Nephron (organoid): ENCODE measurements at regions not wholly inside any gene's neighbourhood (a gene's known extent, or its start where the extent isn't known, plus 50 kb on each side); places are given as distances from the start of the nearest gene placed in this dataset.
A peak's percentile ranks its signal among the peaks of the same experiment; 100 is the strongest.

Experiments
- H3K27ac Mint-ChIP-seq, 3 experiments: 2 replicates each; pipeline ENCODE4 v1.8.0; 2020; ENCODE audit warnings: mixed read lengths in 3 of 3, mild to moderate bottlenecking in 2 of 3, moderate library complexity in 1 of 3
- H3K27me3 Mint-ChIP-seq: 2 replicates; pipeline ENCODE4 v1.8.0; 2021; ENCODE audit warnings: low read depth, mild to moderate bottlenecking, moderate library complexity, mixed read lengths
- H3K36me3 Mint-ChIP-seq: 2 replicates; pipeline ENCODE4 v1.8.0; 2020; ENCODE audit warnings: low read depth, mixed read lengths
- H3K4me1 Mint-ChIP-seq: 2 replicates; pipeline ENCODE4 v1.8.0; 2020; ENCODE audit warnings: mixed read lengths
- H3K4me3 Mint-ChIP-seq, 3 experiments: 2 replicates each; pipeline ENCODE4 v1.8.0; 2020; ENCODE audit warnings: mild to moderate bottlenecking in 3 of 3, mixed read lengths in 3 of 3, moderate library complexity in 2 of 3
- H3K9me3 Mint-ChIP-seq: 2 replicates; pipeline ENCODE4 v1.8.0; 2020; ENCODE audit warnings: mixed read lengths
- CTCF ChIP-seq, 3 experiments: fragments of 200-600 bp; sonication (generic); IDR thresholded peaks; one replicate each; pipeline ENCODE4 v1.5.0; 2021; ENCODE audit warnings: antibody characterized with exemption in 3 of 3; ENCODE audit not compliant: unreplicated experiment in 3 of 3

- Mint-ChIP-seq H3K27ac (peak overlapping the region in 2 of 3 experiments; percentile 70 to 80), H3K4me3 (no peak overlapping the region), H3K9me3 (peaks cover 12% of the 10 kb centered on the region), H3K4me1 (peaks cover 48% of the 10 kb centered on the region), H3K27me3 (peaks cover 19% of the 10 kb centered on the region), H3K36me3 (peaks cover 7% of the 10 kb centered on the region)
- TF ChIP-seq CTCF (IDR thresholded peaks at IDR 0.05; ENCODE audit: unreplicated experiment in 3 of 3) = no peak
These were observed 258.4 kb downstream of the UACA start for GRCh38 chr15:70504988-70505387.

- peaks cover 22% of the 10 kb centered on the region for H3K27me3 Mint-ChIP-seq
- H3K9me3 Mint-ChIP-seq = peaks cover 10% of the 10 kb centered on the region
- TF ChIP-seq CTCF (IDR thresholded peaks at IDR 0.05; ENCODE audit: unreplicated experiment in 3 of 3) = no peak
- peaks cover 54% of the 10 kb centered on the region for H3K4me1 Mint-ChIP-seq
- H3K36me3 Mint-ChIP-seq = peaks cover 5% of the 10 kb centered on the region
- H3K4me3 Mint-ChIP-seq = no peak overlapping the region
- no peak overlapping the region for H3K27ac Mint-ChIP-seq
These were observed 258.9 kb downstream of the UACA start for GRCh38 chr15:70504299-70504951.

- Mint-ChIP-seq H3K36me3 (peaks cover 2% of the 10 kb centered on the region), H3K27ac (peak overlapping the region in 1 of 3 experiments; percentile 46), H3K4me1 (peaks cover 51% of the 10 kb centered on the region), H3K27me3 (peaks cover 25% of the 10 kb centered on the region), H3K9me3 (peaks cover 8% of the 10 kb centered on the region), H3K4me3 (no peak overlapping the region)
- TF ChIP-seq CTCF (IDR thresholded peaks at IDR 0.05; ENCODE audit: unreplicated experiment in 3 of 3) = no peak
These were observed 259.5 kb downstream of the UACA start for GRCh38 chr15:70503798-70504298.

DNA sequence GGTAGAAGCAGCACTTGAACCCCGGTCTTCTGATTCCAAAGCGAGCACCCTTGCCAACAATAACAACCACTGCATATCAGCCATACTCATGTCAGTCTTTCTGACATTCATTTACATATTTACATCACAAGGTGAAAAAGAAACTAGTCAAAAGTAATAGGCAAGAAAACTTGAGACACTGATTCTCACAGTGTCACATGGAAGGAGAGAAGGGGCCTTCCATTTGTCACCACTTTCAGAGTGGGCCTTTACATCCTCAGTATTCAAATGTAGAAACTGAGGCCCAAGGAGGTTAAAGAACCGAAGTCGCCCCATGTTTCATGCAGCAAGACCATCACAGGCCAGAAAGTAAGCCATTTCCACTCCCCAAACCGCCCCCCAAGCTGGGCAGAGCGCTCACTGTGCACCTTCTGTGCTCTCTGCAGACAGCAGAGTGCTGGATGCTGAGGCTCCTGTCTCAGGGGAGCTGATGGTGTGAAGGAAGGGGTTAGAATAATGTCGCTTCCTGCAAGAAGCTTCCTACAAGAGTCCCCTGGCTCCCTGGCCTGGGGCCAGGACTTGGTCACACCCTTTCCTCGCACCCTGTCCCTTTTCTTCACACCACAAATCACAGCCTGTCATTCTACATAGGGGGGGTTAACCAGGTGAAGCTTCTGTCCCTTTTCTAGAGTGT is 260.1 kb downstream of the UACA start:
- peaks cover 2% of the 10 kb centered on the region for H3K9me3 Mint-ChIP-seq
- H3K4me3 Mint-ChIP-seq = no peak overlapping the region
- H3K4me1 Mint-ChIP-seq = peaks cover 46% of the 10 kb centered on the region
- peaks cover 25% of the 10 kb centered on the region for H3K27me3 Mint-ChIP-seq
- TF ChIP-seq CTCF (IDR thresholded peaks at IDR 0.05; ENCODE audit: unreplicated experiment in 3 of 3) = no peak
- peak overlapping the region in 1 of 3 experiments; percentile 46 for H3K27ac Mint-ChIP-seq
- H3K36me3 Mint-ChIP-seq = no peaks in the 10 kb centered on the region

DNA sequence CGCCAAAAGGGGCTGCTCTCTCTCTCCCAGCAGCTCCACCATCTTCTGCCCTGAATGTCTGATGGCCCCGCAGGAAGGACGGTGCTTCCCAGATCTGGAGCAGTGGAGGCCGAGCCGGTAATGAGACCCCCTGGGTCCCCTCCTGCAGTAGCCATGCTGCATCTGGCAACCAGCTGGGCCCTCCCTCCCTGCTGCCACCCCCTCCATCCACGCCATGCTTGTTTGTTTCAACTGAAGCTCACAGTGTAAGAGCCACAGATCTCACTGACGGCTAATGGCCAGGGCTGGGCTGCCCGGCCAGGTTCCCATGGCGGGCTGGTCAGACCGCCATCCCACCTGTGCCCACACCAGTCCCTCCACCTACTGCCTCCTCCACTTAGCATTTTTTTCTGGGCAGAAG is 260.8 kb downstream of the UACA start:
- Mint-ChIP-seq H3K27ac (no peak overlapping the region), H3K36me3 (no peaks in the 10 kb centered on the region), H3K9me3 (no peaks in the 10 kb centered on the region), H3K27me3 (peaks cover 27% of the 10 kb centered on the region), H3K4me1 (peaks cover 48% of the 10 kb centered on the region), H3K4me3 (no peak overlapping the region)
- TF ChIP-seq CTCF (IDR thresholded peaks at IDR 0.05; ENCODE audit: unreplicated experiment in 3 of 3) = no peak
